GM18502 (cell line): ENCODE measurements at regions not wholly inside any gene's neighbourhood (a gene's known extent, or its start where the extent isn't known, plus 50 kb on each side); places are given as distances from the start of the nearest gene placed in this dataset.
"Not testable (repeated sequence)": the region's sequence is repeated elsewhere in the genome, so short reads cannot be mapped to it uniquely, and the experiment has no call there.

Source experiments
- ATAC-seq: cut with Tn5 transposase; IDR thresholded peaks from one replicate; pipeline ENCODE4 v1.9.1; 2021; ENCODE audit warnings: mild to moderate bottlenecking; ENCODE audit not compliant: unreplicated experiment, poor library complexity

- not testable (repeated sequence) for ATAC-seq
Measured at GRCh38 chr21:35516292-35516691, 467.2 kb upstream of the RUNX1 start.

GRCh38 chr21:35512346-35512745 lies 463.2 kb upstream of the RUNX1 start:
- ATAC-seq = no peak

- ATAC-seq = no peak
Measured at GRCh38 chr21:35511696-35512162, 462.6 kb upstream of the RUNX1 start.

GRCh38 chr21:35510957-35511695 lies 462.0 kb upstream of the RUNX1 start:
- no peak for ATAC-seq

- no peak for ATAC-seq
Measured at GRCh38 chr21:35510294-35510693, 461.2 kb upstream of the RUNX1 start.

- no peak for ATAC-seq
Measured at GRCh38 chr21:35509001-35509704, 460.1 kb upstream of the RUNX1 start.

- no peak for ATAC-seq
Measured at GRCh38 chr21:35508139-35508888, 459.2 kb upstream of the RUNX1 start.

- no peak for ATAC-seq
Measured at GRCh38 chr21:35507181-35507759, 458.2 kb upstream of the RUNX1 start.

- no peak for ATAC-seq
Measured at GRCh38 chr21:35506771-35507170, 457.7 kb upstream of the RUNX1 start.

- ATAC-seq = no peak
Measured at GRCh38 chr21:35506352-35506751, 457.2 kb upstream of the RUNX1 start.

- no peak for ATAC-seq
Measured at GRCh38 chr21:35504951-35505466, 455.9 kb upstream of the RUNX1 start.

- ATAC-seq = no peak
Measured at GRCh38 chr21:35504277-35504676, 455.2 kb upstream of the RUNX1 start.

GRCh38 chr21:35503671-35504070 lies 454.6 kb upstream of the RUNX1 start:
- ATAC-seq = no peak

GRCh38 chr21:35502821-35503220 lies 453.7 kb upstream of the RUNX1 start:
- no peak for ATAC-seq

- ATAC-seq = not testable (repeated sequence)
Measured at GRCh38 chr21:35497522-35497921, 448.4 kb upstream of the RUNX1 start.

GRCh38 chr21:35491920-35492678 lies 443.0 kb upstream of the RUNX1 start:
- no peak for ATAC-seq

- no peak for ATAC-seq
Measured at GRCh38 chr21:35491114-35491513, 442.0 kb upstream of the RUNX1 start.

- ATAC-seq = no peak
Measured at GRCh38 chr21:35489389-35489980, 440.4 kb upstream of the RUNX1 start.

GRCh38 chr21:35488946-35489345 lies 439.8 kb upstream of the RUNX1 start:
- ATAC-seq = no peak
